Kidney capillary endothelial cell (primary cell): ENCODE measurements at regions not wholly inside any gene's neighbourhood (a gene's known extent, or its start where the extent isn't known, plus 50 kb on each side); places are given as distances from the start of the nearest gene placed in this dataset.
A peak's percentile ranks its signal among the peaks of the same experiment; 100 is the strongest.

Source experiments
- DNase-seq: peaks from one replicate; pipeline ENCODE4 v3.0.0-alpha.2; 2018; ENCODE audit warnings: low spot score

DNA sequence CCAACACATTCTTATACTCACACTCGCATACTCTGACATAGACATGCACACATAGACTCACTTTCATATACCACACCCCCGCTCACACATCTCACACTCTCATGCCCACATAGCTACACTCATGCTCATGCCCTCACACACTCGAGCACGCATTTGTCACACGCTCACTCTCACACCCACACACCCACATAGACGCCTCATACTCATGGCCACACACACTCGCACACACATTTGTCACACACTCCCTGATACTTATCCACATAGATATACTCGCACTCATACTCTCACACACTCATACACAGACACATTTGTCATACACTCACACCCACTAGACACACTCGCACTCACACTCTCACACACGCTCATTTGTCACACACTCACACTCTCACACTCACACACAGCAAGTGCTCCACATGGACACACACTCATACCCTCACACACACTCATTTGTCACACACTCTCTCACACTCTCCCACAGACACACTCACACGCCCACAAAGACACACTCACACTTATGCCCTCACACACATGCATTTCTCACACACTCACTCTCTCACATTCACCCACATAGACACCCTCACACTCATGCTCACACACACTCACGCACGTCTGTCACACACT, 50.9 kb downstream of the TNP1 start:
- DNase-seq, result no peak

GRCh38 chr2:216807857-216808272, 52.0 kb downstream of the TNP1 start:
- no peak for DNase-seq

- no peak for DNase-seq
Observed at GRCh38 chr2:216804357-216805350, 55.2 kb downstream of the TNP1 start.

- no peak for DNase-seq
Observed at GRCh38 chr2:216803791-216804190, 56.1 kb downstream of the TNP1 start.

- DNase-seq, result no peak
Observed at GRCh38 chr2:216802516-216803215, 57.2 kb downstream of the TNP1 start.

- no peak for DNase-seq
Observed at GRCh38 chr2:216800836-216801235, 59.0 kb downstream of the TNP1 start.

- no peak for DNase-seq
Observed at GRCh38 chr2:216799873-216800431, 59.9 kb downstream of the TNP1 start.

DNA sequence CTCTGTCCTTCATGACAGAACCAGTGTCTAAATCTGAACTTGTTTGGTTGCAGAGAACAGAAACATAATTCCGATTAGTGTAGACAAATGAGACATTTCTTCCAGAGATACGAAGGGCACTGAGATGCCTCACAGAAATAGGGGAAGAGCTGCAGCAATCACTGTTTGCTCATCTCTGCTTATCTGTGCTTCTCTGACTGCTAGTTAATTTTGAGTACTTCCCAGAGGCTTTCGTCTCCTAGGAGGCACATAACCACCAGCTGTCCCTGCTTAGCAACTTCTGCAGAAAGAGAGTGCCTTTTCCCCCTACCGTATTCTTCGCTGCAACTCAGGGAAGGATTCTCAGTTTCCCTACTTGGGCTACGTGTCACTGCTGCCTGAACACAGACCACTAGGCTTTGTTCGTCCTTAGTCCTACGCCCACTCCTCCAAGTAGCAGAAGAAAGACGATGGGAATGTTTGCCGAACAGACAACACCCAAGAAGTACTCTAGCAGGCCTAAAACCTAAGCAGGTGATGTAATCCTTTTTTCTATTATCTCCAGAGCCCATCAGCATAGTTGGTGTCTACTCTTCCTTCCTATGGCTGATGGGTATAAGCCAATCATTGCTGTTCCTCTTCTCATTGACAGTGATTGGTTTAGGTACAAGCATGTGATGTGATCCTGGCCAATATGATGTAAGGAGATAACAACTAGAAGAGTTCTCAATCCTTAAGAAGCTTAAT, 63.6 kb downstream of the TNP1 start:
- DNase-seq, result no peak

GRCh38 chr2:216793386-216793785, 66.5 kb downstream of the TNP1 start:
- no peak for DNase-seq

GRCh38 chr2:216792222-216793021, 67.4 kb downstream of the TNP1 start:
- DNase-seq, result no peak

- no peak for DNase-seq
Observed at GRCh38 chr2:216791303-216791702, 68.6 kb downstream of the TNP1 start.

DNA sequence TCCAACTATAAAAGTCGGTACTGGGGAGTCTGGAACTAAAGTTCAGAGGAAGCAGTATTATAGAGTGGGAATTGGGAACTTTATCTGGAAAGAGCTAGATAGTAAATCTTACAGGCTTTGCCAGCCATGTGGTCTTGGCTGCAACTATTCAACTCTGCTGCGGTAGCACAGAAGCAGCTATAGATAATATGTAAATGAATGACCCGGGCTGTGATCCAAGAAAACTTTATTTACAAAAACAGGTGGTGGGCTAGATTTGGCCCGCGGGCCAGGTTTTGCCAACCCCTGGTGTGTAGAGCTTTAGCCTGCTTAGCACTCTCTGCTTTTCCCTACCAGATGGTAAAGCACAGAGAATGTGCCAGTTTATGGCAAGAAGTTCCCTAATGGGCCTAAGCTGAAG, 70.8 kb downstream of the TNP1 start:
- no peak for DNase-seq

DNA sequence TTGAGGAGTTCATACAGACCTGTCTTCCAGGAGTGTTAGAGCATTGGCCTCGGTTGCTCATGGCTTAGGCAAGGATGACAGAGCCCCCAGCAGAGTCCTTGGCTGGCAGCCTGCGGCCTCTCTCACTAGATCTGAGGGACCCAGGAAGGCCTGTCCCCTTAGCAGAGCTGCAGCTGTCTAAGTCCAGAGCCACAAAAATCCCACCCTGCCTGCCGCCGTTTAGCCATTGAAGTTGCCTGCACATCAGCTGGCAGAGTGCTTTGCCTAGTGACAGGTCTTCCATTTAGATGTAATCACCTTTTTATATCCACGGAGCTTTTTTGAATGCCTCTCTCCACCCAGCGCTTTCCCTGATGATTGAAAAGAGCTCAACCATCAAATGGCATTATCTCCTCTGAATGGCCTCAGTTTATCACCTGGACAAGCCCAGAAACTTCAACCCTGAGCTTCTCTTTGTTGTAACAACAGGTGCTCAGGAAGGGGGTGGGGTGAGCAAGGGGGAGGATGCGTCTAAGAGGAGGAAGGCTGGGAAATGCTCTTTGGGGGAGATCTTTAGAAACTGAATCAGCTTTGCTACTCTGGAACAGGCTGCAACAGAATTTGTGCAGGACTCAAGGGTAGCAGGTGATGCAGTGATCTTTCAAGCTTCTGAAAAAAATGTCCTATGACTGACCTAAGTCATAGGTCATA, 71.9 kb downstream of the TNP1 start:
- no peak for DNase-seq

DNA sequence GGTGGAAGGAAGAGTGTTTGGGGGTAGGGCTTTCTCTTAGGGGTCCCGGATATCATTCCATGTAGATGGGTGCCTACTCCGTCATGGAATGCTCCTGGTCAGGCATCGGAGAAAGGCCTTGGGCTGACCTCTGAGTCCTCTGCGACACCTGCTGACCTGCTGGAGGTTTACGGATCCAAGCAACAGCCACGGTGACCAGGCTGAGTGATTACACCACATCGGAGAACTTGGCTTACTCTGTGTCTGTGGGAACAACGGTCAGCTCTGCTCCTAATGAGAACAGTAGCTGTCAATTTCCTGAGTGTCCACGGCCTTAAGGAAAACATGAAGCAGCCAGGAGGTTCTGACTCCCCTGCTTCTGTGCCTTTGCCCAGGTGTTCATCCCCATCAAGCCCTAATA, 73.2 kb downstream of the TNP1 start:
- DNase-seq, result no peak

GRCh38 chr2:216784456-216784855, 75.4 kb downstream of the TNP1 start:
- DNase-seq, result no peak

DNA sequence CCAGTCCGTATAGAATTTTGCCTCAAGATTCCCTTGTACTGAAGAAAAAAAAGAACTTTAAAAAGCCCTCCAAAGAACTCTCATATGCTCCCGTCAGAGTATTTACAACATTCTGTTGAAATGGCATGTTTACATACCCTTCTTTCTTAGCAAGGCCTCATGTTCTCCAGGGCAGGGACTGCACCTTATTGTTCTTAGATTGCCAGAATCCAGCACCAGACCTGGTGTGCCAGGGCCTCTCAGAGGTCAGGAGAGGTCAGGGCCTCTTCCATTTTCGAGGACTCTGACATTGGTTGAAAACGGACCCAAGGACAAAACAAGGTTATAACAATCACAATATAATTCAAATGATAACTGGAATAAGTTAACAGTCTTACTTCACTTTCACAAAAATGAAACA, 78.2 kb downstream of the TNP1 start:
- DNase-seq, result no peak

- no peak for DNase-seq
Observed at GRCh38 chr2:216780843-216781242, 79.0 kb downstream of the TNP1 start.

GRCh38 chr2:216777637-216778273, 82.1 kb downstream of the TNP1 start:
- peak; percentile 75 for DNase-seq

GRCh38 chr2:216776066-216776850, 80.9 kb upstream of the IGFBP5 start:
- DNase-seq, result no peak
